ACHN (cell line): ENCODE measurements at regions not wholly inside any gene's neighbourhood (a gene's known extent, or its start where the extent isn't known, plus 50 kb on each side); places are given as distances from the start of the nearest gene placed in this dataset.

ENCODE experiments used
- DNase-seq: peaks from one replicate; pipeline ENCODE4 v3.0.0-alpha.2; 2015
- in situ Hi-C: cut with HindIII; loops from 2 replicates; pipeline ENCODE4 v1.10.0; 2017; ENCODE audit warnings: low sequenced_read_pairs, low pct_ligation_motif_present, low pct_unique_long_range_greater_than_20kb

- in situ Hi-C loops, result no loop called here
- DNase-seq, result no peak
Observed at GRCh38 chr6:80679992-80680391, 573.5 kb downstream of the BCKDHB start.

DNA sequence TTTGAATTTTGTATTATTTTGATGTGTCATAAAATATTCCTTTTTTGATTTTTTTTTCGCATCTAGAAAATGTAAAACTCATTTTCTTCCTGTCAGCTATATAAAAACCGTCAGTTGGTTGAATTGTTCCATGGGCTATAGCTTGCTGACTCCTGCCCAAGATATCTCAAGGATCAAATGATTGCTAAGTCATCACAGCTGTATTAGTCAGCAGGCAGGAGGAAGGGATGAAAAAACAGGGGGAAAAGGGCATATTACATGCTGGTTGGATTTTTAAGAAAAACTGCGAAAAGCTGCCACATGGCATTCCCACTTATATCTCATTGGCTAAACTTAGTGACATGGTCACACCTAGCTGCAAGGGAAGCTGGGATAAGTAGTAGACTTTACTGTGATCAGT, 569.9 kb downstream of the BCKDHB start:
- in situ Hi-C loops, result no loop called here
- no peak for DNase-seq

DNA sequence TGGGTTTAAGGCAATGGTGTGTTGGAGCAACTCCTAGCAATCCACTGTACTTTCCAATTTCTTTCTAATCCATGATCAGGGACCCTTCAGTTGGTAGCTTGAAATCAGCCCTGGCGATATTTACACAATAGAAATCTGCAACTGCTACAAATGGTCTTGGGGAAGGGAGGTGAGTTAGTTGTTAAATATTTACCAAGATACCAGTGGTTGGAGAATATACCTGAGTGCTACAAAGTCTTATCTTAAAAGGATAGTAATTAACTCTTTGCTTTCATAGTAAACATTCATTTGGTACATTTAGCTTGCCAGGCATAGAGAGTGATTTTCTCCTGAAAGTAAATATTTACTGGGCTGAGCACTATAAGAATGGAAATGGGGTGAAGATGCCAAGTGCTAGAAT, 568.2 kb downstream of the BCKDHB start:
- in situ Hi-C loops, result no loop called here
- no peak for DNase-seq

- DNase-seq, result no peak
- in situ Hi-C loops, result no loop called here
Observed at GRCh38 chr6:80673367-80673766, 566.9 kb downstream of the BCKDHB start.

GRCh38 chr6:80667006-80667405, 560.5 kb downstream of the BCKDHB start:
- DNase-seq, result no peak
- in situ Hi-C loops, result no loop called here

DNA sequence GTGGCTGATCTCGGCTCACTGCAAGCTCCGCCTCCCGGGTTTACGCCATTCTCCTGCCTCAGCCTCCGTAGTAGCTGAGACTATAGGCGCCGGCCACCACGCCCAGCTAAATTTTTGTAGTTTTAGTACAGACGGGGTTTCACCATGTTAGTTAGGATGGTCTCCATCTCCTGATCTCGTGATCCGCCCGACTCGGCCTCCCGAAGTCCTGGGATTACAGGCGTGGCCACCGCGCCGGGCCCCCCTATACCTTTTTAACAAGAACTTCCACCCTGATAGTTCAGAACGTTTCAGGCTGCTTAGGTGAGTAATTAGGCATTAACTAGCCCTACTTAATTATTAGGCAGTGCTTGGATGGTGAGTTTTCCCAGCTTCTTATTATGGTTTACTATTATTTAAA, 552.5 kb downstream of the BCKDHB start:
- no peak for DNase-seq
- in situ Hi-C loops, result no loop called here

DNA sequence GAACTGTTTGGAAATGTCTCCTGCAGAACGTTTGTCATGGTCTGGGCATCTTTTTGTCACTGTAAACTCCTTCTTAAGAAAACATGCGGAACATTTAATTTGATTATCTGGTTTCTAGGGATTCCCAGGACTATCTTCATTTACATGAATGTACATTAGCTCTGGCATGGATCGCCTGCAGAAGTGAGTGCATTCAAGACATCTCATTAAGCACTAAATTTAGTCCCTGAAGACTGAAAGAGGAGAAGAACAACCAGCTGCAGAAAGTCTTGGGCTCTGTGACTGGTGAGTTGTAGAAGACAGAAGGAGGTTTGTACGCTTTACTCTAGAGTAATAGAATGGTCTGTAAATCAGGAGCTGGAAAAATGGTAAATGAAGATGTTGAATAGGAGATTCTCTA, 540.7 kb downstream of the BCKDHB start:
- in situ Hi-C loops, result no loop called here
- DNase-seq, result no peak

- no peak for DNase-seq
- in situ Hi-C loops, result no loop called here
Observed at GRCh38 chr6:80643881-80644280, 537.4 kb downstream of the BCKDHB start.

GRCh38 chr6:80642452-80642851, 536.0 kb downstream of the BCKDHB start:
- no peak for DNase-seq
- in situ Hi-C loops, result no loop called here

DNA sequence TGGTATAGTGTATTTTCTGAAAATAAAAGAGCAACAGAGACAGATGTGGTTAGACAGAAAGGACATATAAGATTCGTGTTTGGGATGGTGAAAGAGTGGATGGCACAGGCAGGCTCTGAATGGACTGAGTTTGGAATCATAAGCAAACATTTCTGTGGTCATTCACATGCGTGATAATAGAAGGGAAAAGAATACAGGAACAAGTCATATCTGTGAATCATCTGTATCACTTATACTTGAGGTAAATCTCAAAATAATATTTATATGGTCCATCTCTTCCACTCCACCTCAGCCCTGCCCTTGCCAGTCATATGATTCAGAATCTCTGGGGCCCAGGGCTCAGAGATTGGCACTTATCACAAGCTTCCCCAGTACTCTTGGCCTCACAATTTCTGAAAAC, 535.1 kb downstream of the BCKDHB start:
- in situ Hi-C loops, result no loop called here
- DNase-seq, result no peak

- no peak for DNase-seq
- in situ Hi-C loops, result no loop called here
Observed at GRCh38 chr6:80640176-80640575, 533.7 kb downstream of the BCKDHB start.

DNA sequence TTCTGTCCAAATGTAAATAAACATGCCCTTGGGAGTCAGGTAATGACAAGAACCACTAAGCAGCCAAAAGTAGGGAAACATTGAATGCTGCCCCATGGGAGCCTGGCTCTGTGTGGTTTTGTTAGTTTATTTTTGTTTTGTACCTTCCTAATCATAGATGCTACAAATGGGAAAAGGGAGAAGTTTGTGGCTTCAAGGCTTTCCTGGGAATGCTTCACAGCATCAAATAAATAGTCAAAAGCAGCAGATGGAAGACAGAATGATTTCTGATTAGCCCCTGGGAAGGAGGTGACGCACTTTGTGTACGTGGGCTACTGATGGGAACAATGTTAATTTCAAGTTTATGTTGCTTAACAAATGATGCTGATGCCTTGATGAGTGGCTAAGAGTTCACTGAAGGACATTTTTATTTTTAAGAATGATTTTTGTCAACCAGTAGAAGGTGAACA, 532.7 kb downstream of the BCKDHB start:
- DNase-seq, result no peak
- in situ Hi-C loops, result no loop called here

DNA sequence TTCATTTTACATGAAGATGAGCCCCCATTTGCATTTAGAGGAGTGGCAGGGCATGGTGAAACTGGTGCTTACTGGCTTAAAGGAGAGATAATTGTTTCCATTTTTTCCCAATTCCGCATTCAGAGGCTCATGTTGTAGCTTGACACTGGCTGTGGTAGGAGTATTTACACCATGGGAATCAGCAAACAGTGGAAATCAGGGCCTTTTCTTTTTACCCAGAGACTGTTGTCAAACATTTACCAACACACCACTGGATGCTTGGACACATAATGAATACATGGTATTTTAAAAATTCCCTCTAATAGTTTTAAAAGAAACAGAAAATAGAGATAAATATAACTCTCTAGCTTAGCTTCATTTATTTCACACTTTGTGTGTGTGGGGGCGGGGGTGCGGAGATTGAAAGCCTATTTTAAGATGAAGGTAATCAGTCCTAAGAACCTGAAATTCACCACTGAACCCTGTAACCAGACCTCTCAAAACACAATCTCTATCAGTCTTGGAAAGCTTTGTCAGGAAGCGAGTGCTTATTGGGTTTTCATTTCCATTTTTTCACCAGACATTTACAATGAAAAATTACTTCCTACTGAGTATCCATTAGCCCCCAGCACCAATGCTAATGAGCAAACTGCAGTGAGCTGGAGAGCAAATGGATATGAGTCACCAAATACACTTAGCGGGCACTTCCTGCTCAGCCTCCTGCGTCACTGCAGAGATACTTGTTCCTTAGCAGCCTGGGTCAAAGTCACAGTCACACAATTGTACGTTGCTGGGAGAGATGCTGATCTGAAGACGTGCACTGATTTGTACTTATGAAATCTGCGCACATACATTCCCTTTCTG, 532.0 kb downstream of the BCKDHB start:
- in situ Hi-C loops, result no loop called here
- DNase-seq, result peak; percentile 52

GRCh38 chr6:80637312-80637711, 530.8 kb downstream of the BCKDHB start:
- no peak for DNase-seq
- in situ Hi-C loops, result no loop called here

DNA sequence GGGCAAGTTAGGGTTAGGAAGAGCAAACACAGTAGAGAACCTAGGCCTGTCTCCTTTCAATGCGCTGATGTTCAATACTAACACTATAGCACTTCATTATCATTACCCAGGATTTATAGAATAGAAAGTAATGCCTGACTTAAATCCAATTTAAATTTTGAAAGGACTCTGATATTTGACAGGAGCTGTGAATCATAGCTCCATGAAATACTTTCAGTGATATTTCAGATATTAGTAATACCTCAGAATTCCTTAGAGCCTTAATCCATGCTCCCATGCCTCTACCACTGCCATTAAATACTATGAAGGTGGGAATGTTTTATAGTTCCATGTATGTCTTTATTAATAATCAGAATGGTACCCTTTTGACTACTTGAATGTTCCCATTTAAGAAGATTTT, 530.2 kb downstream of the BCKDHB start:
- in situ Hi-C loops, result no loop called here

DNA sequence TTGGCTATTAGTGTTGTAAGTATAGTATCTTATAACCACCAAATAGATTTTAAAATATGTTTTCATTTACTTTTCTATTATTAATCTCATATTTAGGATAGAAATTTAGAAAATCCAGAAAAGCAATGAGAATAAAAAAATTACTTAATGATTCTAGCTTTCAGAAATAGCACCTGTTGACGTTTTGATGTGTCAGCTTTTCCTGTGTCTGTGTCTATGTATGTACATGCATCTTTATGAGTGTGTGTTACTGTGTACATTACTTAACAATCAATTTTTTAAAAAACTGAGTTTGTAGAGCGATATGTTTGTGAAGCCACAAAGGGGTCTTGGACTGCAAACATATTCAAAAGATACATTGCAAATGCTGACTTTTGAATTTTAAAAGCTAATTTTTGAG, 526.9 kb downstream of the BCKDHB start:
- in situ Hi-C loops, result no loop called here
- no peak for DNase-seq

More for the DNA sequence above, 530.2 kb downstream of the BCKDHB start:
- DNase-seq, result no peak

GRCh38 chr6:80625405-80625804, 518.9 kb downstream of the BCKDHB start:
- no peak for DNase-seq
- in situ Hi-C loops, result no loop called here

- in situ Hi-C loops, result no loop called here
- DNase-seq, result no peak
Observed at GRCh38 chr6:80623066-80623815, 516.8 kb downstream of the BCKDHB start.

DNA sequence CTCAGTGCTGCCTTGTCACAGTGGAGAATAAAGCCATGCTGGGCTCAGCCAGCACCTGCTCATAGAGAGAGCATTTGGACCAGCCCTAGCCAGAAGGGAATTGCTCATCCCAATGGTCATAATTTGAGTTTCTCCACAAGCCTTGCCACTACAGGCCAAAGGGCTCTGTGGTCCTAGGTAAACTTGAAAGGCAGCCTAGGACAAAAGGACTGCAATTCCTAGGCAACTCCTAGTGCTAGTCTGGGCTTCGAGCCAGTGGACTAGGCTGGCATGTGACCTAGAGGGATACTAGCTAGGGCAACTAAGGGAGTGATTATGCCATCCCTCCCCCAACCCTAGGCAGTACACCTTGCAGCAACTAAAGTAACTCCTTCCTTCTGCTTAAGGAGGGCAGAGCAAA, 516.2 kb downstream of the BCKDHB start:
- no peak for DNase-seq
- in situ Hi-C loops, result no loop called here

DNA sequence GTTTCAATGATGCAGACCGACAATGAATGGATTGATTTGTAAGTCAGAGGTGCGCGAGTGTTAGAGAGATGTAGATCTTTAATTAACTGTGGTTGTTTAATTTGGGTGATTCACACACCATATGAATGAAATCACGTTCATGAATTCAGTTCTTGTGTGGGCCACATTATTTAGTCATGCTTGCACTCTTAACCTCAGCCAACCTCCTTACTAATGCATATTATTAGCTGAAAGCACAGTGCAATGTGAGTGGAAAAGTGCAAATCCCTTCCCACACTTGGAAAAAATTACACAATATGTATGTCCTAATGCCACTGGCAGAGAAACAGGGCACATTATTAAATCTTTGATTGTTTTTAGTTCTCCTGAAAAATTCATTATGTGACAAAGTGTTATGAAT, 512.5 kb downstream of the BCKDHB start:
- in situ Hi-C loops, result no loop called here
- no peak for DNase-seq
